ELF-1 (cell line): ENCODE measurements at regions not wholly inside any gene's neighbourhood (a gene's known extent, or its start where the extent isn't known, plus 50 kb on each side); places are given as distances from the start of the nearest gene placed in this dataset.
"Not testable (repeated sequence)": the region's sequence is repeated elsewhere in the genome, so short reads cannot be mapped to it uniquely, and the experiment has no call there.

ENCODE experiments used
- DNase-seq: peaks from one replicate; pipeline ENCODE4 v3.0.0-alpha.2; 2016; ENCODE audit warnings: low read depth, low spot score

DNA sequence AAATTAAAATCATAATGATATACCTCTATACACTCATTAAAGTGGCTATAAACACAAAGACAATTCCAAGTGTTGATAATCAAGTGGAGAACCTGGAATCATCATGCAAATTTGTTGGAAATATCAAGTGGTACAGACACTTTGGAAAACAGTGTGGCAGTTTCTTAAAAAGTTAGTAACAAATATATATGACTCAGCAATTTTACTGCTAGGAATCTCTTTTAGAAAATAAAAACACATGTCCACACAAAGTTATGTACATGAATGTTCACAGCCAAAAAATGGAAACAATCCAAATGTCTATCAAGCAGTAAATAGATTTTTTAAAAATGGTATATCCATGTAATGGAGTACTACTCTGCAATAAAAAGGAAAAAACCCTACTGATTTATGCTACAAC lies 375.6 kb downstream of the HLX start:
- no peak for DNase-seq

DNA sequence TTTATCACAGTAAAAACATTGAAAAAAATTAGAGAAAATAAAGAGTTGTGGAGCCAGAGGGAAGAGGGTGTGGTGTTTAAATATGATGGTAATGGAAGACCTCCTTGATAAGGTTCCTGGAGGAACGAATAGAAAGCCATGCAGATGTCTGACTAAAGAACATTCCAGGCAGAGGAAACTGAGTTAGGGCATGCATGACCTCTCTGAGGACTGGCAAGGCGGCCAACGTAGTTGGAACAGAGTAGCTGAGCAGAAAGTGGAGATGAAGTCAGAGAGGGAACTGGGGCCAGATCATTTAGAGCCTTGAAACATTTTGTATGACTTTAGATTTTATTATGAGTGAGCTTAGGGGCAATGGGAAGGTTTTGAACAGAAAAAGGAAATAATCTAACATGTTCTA lies 377.5 kb downstream of the HLX start:
- no peak for DNase-seq

DNA sequence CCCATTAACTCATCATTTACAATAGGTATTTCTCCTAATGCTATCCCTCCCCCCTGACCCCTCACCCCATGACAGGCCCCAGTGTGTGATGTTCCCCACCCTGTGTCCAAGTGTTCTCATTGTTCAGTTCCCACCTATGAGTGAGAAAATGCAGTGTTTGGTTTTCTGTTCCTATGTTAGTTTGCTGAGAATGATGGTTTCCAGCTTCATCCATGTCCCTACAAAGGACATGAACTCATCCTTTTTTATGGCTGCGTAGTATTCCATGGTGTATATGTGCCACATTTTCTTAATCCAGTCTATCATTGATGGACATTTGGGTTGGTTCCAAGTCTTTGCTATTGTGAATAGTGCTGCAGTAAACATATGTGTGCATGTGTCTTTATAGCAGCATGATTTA lies 378.3 kb downstream of the HLX start:
- not testable (repeated sequence) for DNase-seq

DNA sequence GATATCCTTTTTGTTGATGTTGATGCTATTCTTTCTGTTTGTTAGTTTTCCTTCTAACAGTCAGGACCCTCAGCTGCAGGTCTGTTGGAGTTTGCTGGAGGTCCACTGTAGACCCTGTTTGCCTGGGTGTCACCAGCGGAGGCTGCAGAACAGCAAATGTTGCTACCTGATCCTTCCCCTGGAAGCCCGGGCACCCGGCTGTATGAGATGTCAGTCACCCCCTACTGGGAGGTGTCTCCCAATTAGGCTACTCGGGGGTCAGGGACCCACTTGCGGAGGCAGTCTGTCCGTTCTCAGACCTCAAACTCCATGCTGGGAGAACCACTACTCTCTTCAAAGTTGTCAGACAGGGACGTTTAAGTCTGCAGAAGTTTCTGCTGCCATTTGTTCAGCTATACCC lies 383.4 kb downstream of the HLX start:
- not testable (repeated sequence) for DNase-seq

DNA sequence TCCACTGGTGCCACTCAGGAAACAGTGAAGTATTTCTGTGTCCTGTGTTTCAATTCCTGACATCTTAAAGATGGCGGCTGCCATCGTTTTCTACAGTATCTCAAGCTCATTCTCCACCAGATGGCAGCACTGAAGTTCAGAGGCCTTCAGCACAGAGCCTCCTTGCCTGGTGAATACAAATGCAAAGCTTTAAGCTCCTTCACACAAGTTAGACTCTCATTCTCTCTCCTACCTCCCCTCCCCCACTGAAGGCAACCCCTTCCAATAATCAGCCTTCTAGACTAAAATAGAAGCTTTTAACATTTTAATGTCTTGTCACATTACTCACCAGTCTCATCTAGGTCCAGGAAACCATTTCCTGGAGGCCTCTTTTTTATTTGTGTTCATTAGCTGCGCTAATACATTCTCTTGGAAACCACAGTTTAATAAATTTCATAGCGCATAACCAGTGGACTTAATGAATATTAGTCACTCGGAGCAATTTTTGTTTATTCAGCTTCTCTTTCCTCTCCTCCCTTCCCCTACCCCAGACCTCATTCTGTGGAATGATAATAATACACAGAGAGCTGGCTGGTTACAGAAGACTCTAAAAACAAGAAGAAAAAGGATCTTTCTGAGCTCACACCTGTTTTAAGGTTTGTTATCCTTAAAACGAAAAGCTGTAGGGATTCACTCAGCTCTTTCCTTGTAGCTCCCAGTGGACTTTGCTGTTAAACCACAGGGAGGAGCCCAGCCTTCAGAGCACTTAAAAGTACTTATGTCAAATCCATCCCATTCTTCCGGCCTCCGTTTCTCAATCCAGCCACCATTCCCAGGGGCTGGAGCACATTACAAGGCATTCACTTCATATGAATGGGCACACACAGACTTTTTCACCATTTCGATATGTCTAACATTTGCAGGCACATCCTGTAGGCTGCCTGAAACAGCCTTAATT lies 384.9 kb downstream of the HLX start:
- peak; percentile 78 for DNase-seq

DNA sequence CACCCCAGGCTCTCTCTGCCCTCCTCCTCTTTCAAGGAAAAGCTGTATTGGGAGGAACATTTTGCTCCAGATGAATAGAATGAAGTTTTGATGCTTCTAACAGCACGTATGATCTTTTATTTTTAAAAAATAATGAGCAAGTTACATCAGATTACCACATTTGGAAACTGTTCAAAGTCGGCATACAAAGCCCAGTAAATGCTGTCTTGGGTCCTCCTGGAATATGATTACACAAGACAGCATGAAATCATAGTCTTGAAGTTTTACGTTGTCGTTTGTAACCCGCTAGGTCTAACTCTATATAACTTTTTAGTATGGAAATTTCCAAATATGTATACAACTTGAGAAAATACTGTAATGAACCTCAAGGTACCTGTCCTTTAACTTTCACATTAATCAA lies 385.6 kb downstream of the HLX start:
- DNase-seq, result no peak

DNA sequence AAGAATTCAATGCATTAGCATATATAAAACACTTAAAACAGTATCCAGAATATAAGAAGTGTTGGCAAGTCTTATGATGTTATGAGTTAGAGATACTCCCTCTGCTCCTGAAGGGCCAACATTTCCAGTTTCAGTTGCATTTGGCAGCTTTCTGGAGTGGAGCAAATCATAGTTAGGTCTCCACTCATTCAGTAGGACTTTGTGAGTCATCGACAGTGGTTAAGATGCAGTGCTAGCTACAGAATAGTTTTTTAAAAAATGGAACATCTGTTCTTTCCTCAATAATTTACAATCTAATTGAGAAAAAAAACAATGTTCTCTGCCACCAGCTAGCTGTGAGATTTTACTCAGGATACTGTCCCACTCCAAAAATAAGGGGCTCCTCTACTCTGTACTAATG lies 389.1 kb downstream of the HLX start:
- DNase-seq, result no peak

DNA sequence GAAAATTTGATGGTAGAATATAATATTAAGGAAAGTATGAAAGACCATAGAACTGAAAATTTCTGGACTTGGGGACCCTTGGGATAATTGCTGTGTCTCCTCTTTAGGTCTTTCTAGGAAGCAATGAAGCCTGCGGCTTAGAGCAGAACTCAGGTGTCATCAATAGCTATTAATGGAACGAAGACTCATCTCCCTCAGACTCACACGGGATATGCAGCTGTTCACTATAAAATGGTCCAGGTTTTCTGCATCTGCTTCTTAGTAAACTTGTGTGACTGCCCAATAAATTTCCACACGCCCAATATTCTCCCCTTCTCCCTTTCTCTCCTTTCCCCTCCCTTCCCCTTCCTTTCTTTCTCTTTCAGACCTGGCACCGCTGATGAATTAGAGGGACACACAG lies 392.5 kb downstream of the HLX start:
- no peak for DNase-seq

DNA sequence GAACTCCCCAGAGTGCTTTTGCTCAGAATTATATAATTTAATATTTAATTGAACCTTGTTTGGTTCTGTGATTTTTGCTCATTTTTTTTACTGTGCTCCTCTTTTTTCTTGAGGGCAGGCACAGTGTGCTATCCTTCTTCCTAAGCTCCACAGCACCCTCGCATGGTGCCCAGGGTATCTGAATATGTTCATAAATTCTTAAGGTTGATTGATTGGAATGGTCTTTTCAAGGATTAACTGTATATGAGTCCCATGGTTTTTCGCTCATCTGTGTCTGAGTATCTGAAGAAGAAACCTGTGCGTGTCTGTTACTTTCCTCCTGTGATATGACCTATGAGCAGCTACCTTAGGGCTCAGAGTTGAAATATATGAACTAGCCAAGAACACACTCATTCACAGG lies 393.7 kb downstream of the HLX start:
- DNase-seq, result no peak

DNA sequence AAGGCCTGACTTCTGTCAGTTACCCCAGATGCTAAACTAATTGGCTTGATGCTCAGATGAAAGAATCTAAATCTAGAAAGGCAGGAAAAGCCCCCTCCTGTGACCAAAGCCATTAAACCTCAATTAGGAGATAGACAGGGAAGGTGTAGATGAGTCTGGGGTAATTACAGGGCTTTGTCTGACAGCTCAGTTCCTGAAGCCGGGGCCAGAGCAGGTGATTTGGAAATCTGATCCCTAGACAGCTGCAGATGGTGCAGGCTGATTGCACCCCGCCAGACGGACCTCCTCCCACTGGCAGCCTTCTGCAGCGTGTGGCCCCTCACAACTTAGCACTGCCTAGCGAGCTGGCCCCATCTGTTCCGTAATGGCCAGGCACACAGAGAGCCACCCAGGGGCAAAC lies 395.1 kb downstream of the HLX start:
- DNase-seq, result peak; percentile 73

DNA sequence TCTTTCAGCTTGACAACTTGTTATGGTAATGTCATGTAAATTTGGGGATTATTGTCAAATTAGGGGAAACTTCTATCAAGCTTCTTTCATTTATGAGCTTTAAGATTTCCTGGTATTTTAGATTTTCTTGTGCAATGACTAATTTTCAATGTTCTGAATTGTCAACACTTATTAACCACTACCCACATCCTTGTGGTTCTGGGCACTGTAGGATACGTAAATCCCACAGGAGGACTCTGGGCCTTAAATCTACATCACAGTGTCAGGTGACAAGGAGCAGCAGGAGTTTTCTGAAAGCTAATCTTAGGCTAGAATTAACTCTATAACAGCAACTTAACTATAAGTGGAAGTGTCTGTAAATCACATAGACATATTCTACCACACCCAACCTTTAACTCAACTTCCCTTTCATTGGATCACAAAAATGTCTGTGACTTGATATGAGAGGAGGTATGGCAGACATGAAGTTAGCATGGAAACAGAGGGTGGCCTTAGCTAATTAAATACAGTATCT lies 397.7 kb downstream of the HLX start:
- DNase-seq, result no peak

DNA sequence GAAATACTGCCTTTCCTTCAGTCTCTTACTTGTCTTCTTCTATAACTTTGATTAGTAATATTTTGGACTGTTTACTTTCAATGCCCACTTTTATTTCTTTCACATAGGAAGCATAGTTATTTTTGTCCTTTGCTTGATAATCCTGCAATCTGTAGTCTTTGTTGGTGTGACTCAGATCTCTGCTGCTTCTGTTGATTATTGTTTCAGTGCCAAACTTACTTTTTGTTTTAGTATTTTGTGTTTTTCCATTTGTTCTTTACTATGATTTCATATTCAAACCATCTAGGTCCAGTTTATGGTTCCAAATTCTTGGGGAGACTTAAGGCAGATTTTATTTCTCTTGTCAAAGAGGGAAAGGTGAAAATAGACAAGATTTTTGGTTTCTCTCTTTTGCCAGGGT lies 399.9 kb downstream of the HLX start:
- no peak for DNase-seq

DNA sequence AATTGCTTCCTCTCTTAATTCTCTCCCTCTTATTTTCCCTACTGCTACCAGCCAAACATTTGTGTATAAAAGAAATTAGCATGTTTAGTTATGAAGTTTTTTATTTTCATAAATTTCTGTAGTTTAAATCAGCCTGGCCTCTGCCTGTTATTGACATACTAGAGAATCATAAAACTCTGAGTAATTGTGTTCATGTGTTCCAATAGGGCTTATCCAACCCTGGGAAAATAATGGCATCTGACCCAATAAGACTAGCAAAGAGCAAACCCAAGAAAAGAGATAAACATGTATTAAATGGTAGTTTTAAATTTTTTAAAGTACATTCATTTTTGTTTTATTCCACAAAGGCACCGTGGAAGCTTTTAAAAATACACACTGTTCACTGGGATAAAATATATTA lies 404.3 kb downstream of the HLX start:
- no peak for DNase-seq

DNA sequence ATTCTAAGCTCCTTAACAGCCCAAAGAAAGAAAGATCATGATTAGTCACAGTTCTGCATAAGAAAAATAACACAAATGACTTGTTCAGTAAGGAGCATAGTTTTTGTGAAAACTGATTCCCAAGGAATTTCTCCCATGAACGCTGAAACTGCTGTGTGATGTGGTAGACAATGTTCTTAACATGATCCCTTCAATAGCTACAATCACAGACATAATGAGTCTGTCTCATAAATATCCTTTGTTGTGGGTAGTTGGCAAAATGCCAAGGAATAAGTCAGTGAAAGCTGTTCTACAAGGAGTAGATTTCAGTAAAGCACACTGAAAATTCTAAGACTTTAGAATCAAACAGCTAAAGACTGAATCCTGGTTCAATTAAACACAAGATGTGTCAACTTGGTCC lies 404.8 kb downstream of the HLX start:
- no peak for DNase-seq

DNA sequence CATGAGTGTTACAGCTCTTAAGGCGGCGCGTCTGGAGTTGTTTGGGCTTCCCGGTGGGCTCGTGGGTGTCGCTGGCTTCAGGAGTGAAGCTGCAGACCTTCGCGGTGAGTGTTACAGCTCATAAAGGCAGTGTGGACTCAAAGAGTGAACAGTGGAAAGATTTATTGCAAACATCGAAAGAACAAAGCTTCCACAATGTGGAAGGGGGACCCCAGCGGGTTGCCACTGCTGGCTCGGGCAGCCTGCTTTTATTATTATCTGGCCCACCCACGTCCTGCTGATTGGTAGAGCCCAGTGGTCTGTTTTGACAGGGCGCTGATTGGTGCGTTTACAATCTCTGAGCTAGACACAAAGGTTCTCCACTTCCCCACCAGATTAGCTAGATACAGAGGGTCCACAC lies 405.7 kb downstream of the HLX start:
- DNase-seq, result not testable (repeated sequence)

DNA sequence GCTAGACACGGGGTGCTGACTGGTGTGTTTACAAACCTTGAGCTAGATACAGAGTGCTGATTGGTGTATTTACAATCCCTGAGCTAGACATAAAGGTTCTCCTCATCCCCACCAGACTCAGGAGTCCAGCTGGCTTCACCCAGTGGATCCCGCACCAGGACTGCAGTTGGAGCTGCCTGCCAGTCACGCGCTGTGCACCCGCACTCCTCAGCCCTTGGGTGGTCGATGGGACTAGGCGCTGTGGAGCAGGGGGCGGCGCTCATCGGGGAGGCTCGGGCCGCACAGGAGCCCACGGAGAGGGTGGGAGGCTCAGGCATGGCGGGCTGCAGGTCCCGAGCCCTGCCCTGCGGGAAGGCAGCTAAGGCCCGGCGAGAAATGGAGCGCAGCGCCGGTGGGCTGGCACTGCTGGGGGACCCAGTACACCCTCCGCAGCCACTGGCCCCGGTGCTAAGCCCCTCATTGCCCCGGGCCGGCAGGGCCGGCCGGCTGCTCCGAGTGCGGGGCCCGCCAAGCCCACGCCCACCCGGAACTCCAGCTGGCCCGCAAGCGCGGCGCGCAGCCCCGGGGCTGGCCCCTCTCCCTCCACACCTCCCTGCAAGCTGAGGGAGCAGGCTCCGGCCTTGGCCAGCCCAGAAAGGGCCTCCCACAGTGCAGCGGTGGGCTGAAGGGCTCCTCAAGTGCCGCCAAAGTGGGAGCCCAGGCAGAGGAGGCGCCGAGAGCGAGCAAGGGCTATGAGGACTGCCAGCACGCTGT lies 406.4 kb downstream of the HLX start:
- DNase-seq, result not testable (repeated sequence)

DNA sequence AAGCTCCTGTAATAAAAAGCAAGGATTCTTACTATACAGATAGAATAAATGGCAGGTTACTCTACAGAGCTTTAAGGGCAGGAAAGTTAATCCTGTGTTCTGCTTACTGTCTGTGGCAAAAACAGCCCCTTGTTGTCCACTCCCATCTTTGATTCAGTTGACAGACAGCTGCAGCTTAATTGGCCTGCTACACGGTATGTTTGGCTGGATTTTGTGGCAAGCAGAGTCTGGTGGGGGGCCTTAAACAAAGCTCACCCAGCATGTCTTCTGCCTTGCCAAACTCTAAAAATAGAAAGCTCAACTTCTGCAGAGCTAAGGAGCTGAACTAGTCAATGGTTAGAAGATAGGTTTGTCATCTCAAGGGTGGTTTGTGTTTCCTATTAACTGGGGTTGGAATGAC lies 407.2 kb downstream of the HLX start:
- peak; percentile 23 for DNase-seq

DNA sequence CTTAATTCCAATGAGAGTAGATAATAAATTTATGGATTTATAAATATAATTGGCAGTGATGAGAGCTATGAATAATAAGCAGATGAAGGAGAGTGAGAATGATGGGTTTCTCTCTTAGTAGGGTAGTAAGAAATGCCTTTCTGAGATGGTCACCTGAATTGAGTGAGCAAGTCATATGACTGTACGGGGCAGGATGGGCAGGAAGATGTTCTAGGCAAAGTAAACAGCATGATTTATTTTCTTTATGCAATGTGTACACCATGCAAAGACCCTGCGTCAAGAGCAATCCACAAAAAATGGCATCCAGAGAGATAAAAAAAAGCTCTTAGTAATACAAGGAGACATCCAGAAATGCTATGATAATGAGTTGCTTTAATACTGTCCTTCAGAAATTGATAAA lies 409.9 kb downstream of the HLX start:
- DNase-seq, result no peak

DNA sequence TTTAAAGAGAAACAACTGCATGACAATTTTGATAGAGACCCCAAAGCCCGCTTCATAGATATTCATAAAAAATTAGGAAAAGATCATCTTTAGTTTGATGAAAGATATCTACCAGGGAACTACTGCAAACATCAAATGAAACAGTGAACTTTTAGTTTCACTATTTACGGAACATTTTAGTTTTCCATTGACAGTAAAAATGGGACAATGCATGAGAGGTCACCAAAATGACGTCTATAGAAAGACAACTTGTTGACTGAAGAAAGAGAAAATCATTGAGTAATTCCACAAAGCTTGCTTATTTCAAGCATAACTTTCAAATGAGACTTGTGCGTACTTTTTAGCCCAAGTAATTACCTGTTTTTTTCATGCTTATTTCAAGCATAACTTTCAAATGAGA lies 411.4 kb downstream of the HLX start:
- DNase-seq, result no peak

DNA sequence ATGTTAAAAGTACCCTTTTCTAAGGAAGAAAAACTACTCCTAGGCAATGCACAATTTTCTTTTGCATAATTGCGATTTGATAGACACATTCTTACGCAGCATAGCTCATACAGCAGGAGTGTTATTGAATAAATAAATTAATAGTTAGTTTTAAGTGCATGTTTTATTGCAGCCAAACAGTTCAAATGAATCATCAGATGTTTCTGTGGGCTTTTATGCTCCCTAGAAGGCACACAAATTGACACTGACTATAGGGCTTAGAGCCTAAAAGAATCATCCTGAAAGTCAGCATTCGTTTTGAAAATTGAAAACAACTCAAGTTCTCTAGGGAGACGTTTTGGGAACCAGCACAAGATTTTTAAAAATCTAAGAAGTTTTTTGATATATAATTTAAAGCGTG lies 411.9 kb downstream of the HLX start:
- no peak for DNase-seq

DNA sequence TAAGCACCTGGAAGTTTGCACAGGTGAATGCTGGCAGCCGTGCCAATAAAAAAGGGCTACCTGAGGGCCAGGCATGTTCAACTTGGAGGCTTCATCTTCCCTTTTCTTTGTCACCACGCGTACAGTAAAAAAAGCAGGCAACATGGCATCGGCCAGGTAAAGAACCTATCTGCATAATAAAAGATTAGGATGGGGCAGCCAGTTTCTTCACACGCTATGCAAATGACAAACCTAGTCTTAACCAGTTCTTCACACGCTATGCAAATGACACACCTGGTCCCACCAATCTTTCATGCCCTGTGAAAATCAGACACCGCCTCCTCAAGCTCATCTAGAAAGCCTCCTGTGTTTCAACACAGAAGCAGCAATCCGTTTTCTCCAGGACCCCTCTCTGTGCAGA lies 413.4 kb downstream of the HLX start:
- DNase-seq, result peak; percentile 69

DNA sequence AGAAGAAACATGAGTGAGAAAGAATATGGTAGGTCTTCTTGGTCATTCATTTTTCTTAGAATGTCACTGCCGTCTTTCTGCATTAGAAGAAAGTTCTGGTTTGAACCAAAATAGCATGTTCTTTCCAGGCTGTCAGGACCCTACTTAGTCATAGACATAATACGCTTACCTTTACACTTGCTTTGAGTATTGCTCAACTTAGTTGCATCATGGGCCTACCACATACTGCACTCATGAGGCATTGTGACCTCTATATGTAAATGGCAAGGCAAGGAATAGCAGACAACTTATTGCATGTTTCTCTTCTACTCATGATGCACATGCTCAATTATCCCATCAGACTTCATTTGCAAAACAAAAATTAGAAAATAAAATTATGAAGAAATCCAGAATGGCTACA lies 415.0 kb downstream of the HLX start:
- no peak for DNase-seq

DNA sequence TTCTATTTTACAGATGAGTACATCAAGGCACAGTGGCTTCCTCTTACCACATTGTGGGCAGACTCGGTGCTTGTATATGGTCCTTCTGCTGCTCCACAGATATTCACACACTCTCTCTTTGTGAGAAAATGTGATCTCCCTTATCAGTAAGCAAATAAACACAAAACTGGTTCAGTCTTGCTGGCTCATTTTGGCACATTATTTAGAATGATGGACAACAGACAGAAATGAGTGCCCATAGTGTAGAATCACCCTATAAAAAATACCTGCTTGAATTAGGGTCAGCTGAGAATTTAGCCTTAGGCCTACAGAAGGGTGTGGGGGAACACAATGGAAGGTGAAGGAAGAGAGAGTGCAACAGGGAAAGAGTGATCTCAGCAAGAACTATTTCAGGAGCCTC lies 423.1 kb downstream of the HLX start:
- DNase-seq, result no peak
